ENCODE measurements at regions not wholly inside any gene's neighbourhood (a gene's known extent, or its start where the extent isn't known, plus 50 kb on each side); places are given as distances from the start of the nearest gene placed in this dataset.

DNA sequence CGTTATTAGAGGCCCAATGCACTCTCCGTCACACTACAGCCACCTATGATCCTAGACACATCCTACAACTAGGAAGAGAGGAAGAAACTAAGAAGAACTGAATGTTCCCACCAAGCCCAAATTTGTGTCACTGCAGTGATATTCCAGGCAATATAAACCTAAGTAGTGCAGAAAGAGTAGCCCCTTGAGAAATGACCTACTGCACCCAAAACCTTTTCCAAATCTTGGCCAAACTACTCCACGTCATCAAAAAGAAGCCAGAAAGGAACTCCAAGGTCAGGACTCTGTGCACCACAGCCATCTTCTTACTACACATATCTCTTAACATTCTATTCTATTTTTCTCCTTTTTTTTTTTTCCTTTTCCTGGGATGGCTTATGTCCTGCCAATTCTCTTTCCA is 60.2 kb downstream of the ADAMTS1 start:
- no peaks in the 10 kb centered on the region for H3K9me3 ChIP-seq (ENCODE audit: control insufficient read depth, insufficient read depth, low read length)
- no peaks in the 10 kb centered on the region for H3K27me3 ChIP-seq (ENCODE audit: control insufficient read depth, insufficient read depth, low read length)
- no peak overlapping the region for H3K27ac ChIP-seq (ENCODE audit: low read depth, low read length)
- no peaks in the 10 kb centered on the region for H3K4me1 ChIP-seq (ENCODE audit: control insufficient read depth, insufficient read depth, low read length)
- H3K4me3 ChIP-seq (ENCODE audit: low read depth, low read length) = no peak overlapping the region
- no peak overlapping the region for H3K9ac ChIP-seq (ENCODE audit: low read depth, low read length)
- H3K36me3 ChIP-seq (ENCODE audit: control insufficient read depth, insufficient read depth, low read length) = no peaks in the 10 kb centered on the region

DNA sequence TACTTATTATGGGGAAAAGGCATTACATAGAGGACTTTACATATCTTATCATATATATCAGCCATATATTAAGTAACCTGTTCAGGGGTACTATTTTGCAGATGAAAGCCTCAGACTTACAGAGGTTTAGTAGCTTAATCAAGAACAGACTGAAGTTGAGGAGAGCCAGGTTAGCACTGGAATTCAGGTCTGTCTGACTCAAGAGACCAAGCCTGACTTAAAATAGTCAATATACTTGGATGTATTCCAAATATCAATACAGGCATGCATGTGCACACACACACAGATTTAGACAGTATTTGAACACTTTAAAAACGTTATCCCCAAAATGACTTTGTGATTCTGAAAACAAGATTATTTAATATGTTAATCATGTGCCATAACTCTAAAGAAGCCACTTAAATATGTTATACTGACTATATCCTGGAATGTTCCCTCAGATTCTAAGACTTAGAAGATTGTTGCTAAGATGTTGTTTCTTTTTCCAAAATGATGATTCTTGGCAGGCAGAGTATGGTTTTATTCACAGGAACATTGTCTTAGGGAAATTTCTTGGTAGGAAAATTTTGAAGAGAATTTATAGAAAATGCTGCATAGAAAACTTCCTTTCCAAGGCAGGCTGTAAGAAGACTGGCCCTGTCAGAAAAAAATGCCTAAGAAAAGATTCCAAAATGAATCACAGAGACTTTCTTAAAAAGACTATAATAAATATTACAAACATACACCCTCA is 61.6 kb downstream of the ADAMTS1 start:
- Histone ChIP-seq H3K27me3 (ENCODE audit: control insufficient read depth, insufficient read depth, low read length) (no peaks in the 10 kb centered on the region), H3K4me3 (ENCODE audit: low read depth, low read length) (no peak overlapping the region), H3K27ac (ENCODE audit: low read depth, low read length) (no peak overlapping the region), H3K9ac (ENCODE audit: low read depth, low read length) (no peak overlapping the region), H3K36me3 (ENCODE audit: control insufficient read depth, insufficient read depth, low read length) (no peaks in the 10 kb centered on the region), H3K9me3 (ENCODE audit: control insufficient read depth, insufficient read depth, low read length) (no peaks in the 10 kb centered on the region), H3K4me1 (ENCODE audit: control insufficient read depth, insufficient read depth, low read length) (no peaks in the 10 kb centered on the region)

DNA sequence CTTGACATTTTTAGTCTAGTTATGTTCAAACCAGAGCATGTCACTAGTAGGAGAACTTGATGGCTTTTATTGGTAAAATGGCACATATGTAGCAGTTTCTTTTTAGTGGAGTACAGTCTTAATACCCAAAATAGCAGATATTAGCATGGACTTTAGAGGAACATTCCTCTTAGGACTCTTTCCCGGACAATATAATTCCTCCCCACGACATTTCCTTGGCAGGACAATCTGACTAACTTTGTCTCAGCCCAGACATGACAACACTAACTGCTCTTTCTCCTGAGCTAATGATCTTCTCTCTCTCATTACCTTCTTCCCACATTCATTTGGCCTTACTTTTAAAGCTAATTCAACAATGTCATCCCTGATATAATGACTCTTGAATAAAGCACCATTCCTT is 62.5 kb downstream of the ADAMTS1 start:
- no peaks in the 10 kb centered on the region for H3K4me1 ChIP-seq (ENCODE audit: control insufficient read depth, insufficient read depth, low read length)
- H3K4me3 ChIP-seq (ENCODE audit: low read depth, low read length) = no peak overlapping the region
- H3K9ac ChIP-seq (ENCODE audit: low read depth, low read length) = no peak overlapping the region
- no peaks in the 10 kb centered on the region for H3K9me3 ChIP-seq (ENCODE audit: control insufficient read depth, insufficient read depth, low read length)
- no peaks in the 10 kb centered on the region for H3K36me3 ChIP-seq (ENCODE audit: control insufficient read depth, insufficient read depth, low read length)
- H3K27ac ChIP-seq (ENCODE audit: low read depth, low read length) = no peak overlapping the region
- H3K27me3 ChIP-seq (ENCODE audit: control insufficient read depth, insufficient read depth, low read length) = no peaks in the 10 kb centered on the region

DNA sequence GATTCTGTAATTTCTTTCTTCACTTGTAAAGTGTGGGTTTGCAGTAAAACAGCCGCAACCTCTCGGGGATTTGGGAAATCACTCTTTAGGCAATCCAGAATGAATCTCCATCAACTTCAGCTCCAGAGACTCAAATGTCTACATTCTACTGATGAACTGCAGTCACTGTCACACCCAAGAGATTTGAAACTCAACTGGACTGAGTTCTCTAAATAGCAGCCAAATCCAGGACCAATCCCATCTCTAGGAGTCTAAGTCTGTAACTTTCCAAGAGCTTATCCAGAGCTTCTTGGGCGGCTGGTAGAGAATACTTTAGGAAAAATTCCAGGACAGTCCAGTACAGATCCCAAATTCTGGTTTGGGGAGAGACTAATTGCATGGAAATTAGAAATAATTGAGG is 62.9 kb downstream of the ADAMTS1 start:
- no peak overlapping the region for H3K9ac ChIP-seq (ENCODE audit: low read depth, low read length)
- H3K36me3 ChIP-seq (ENCODE audit: control insufficient read depth, insufficient read depth, low read length) = no peaks in the 10 kb centered on the region
- H3K4me1 ChIP-seq (ENCODE audit: control insufficient read depth, insufficient read depth, low read length) = no peaks in the 10 kb centered on the region
- H3K9me3 ChIP-seq (ENCODE audit: control insufficient read depth, insufficient read depth, low read length) = no peaks in the 10 kb centered on the region
- no peak overlapping the region for H3K27ac ChIP-seq (ENCODE audit: low read depth, low read length)
- H3K27me3 ChIP-seq (ENCODE audit: control insufficient read depth, insufficient read depth, low read length) = no peaks in the 10 kb centered on the region
- H3K4me3 ChIP-seq (ENCODE audit: low read depth, low read length) = no peak overlapping the region

DNA sequence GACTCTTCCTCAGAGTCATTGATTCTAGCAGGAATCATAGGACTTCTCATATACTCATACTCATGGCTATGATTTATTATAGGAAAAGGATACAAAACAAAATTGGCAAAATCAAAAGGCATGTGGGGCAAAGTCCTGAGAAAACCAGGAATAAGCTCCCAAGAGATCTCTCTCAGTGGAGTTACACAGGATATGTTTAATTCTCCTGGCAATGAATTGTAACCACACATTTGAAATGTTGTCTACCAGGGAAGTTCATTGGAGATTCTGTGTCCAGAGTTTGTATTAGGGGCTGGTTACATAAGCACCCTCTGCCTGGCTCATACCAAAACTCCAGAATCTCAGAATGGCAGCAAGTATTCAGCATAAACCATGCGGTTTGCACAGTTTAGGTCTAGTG is 63.9 kb downstream of the ADAMTS1 start:
- no peak overlapping the region for H3K27ac ChIP-seq (ENCODE audit: low read depth, low read length)
- no peaks in the 10 kb centered on the region for H3K4me1 ChIP-seq (ENCODE audit: control insufficient read depth, insufficient read depth, low read length)
- H3K9ac ChIP-seq (ENCODE audit: low read depth, low read length) = no peak overlapping the region
- H3K36me3 ChIP-seq (ENCODE audit: control insufficient read depth, insufficient read depth, low read length) = no peaks in the 10 kb centered on the region
- H3K9me3 ChIP-seq (ENCODE audit: control insufficient read depth, insufficient read depth, low read length) = no peaks in the 10 kb centered on the region
- H3K4me3 ChIP-seq (ENCODE audit: low read depth, low read length) = no peak overlapping the region
- no peaks in the 10 kb centered on the region for H3K27me3 ChIP-seq (ENCODE audit: control insufficient read depth, insufficient read depth, low read length)

DNA sequence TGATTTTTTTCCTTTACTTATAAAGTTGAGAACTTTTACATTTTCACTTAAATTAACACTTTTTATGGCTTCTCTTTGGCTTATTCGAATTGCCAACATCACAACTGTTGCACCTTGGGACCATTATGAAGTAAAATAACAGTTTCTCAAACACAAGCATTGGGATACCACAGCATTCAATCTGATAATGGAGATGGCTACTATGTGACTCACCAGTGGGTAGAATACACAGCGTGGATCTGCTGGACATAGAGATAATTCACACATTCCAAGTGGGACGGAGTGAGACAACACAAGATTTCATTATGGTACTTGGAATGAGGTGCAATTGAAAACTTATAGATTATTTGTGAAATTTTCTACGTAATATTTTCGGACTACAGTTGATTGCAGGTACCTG is 68.0 kb downstream of the ADAMTS1 start:
- H3K9me3 ChIP-seq (ENCODE audit: control insufficient read depth, insufficient read depth, low read length) = no peaks in the 10 kb centered on the region
- no peak overlapping the region for H3K9ac ChIP-seq (ENCODE audit: low read depth, low read length)
- H3K27ac ChIP-seq (ENCODE audit: low read depth, low read length) = no peak overlapping the region
- no peak overlapping the region for H3K4me3 ChIP-seq (ENCODE audit: low read depth, low read length)
- no peaks in the 10 kb centered on the region for H3K36me3 ChIP-seq (ENCODE audit: control insufficient read depth, insufficient read depth, low read length)
- peaks cover 5% of the 10 kb centered on the region; the same call in 1 of the 2 replicates for H3K4me1 ChIP-seq (ENCODE audit: control insufficient read depth, insufficient read depth, low read length)
- no peaks in the 10 kb centered on the region for H3K27me3 ChIP-seq (ENCODE audit: control insufficient read depth, insufficient read depth, low read length)

DNA sequence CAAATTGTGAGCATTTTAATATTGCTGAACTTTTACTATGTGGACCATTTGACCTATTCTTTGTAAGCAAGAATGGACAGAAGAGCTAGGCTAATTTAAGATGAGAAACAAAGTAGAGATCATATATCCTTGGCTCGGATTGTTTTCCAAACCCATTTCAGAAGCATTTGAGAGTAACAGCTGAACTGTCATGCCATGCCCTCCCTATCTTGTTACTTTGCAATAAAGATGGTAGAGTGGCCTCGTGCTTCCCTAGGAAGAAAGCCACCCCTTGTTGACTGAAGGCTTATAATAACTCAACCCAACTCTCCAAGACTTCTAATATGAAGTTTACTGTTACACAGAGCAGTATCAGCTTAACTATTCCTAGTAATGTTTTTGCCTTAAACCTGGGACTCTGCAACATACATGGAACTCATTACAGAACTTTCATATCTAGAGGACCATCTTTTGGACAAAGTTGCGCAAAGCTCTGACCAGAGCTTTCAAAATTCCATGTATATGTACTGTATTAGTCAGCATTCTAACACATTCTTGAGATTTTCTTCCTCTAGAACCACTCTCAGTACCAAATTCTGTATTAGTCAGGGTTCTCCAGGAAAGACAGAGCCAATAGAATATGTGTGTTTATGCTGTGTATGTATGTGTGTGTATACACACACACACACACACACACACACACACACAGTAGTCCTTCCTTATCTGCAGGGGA is 68.7 kb downstream of the ADAMTS1 start:
- H3K4me1 ChIP-seq (ENCODE audit: control insufficient read depth, insufficient read depth, low read length) = peaks cover 5% of the 10 kb centered on the region; the same call in 1 of the 2 replicates
- no peak overlapping the region for H3K9ac ChIP-seq (ENCODE audit: low read depth, low read length)
- no peak overlapping the region for H3K27ac ChIP-seq (ENCODE audit: low read depth, low read length)
- H3K9me3 ChIP-seq (ENCODE audit: control insufficient read depth, insufficient read depth, low read length) = no peaks in the 10 kb centered on the region
- no peaks in the 10 kb centered on the region for H3K27me3 ChIP-seq (ENCODE audit: control insufficient read depth, insufficient read depth, low read length)
- no peak overlapping the region for H3K4me3 ChIP-seq (ENCODE audit: low read depth, low read length)
- no peaks in the 10 kb centered on the region for H3K36me3 ChIP-seq (ENCODE audit: control insufficient read depth, insufficient read depth, low read length)

- no peaks in the 10 kb centered on the region for H3K36me3 ChIP-seq (ENCODE audit: control insufficient read depth, insufficient read depth, low read length)
- no peaks in the 10 kb centered on the region for H3K27me3 ChIP-seq (ENCODE audit: control insufficient read depth, insufficient read depth, low read length)
- H3K4me1 ChIP-seq (ENCODE audit: control insufficient read depth, insufficient read depth, low read length) = peaks cover 5% of the 10 kb centered on the region; the same call in 1 of the 2 replicates
- no peak overlapping the region for H3K27ac ChIP-seq (ENCODE audit: low read depth, low read length)
- no peak overlapping the region for H3K4me3 ChIP-seq (ENCODE audit: low read depth, low read length)
- no peaks in the 10 kb centered on the region for H3K9me3 ChIP-seq (ENCODE audit: control insufficient read depth, insufficient read depth, low read length)
- H3K9ac ChIP-seq (ENCODE audit: low read depth, low read length) = no peak overlapping the region
Observed at GRCh38 chr21:26773058-26773457, 72.2 kb downstream of the ADAMTS1 start.

GRCh38 chr21:26769613-26770188 is 75.5 kb downstream of the ADAMTS1 start:
- H3K9ac ChIP-seq (ENCODE audit: low read depth, low read length) = no peak overlapping the region
- H3K27me3 ChIP-seq (ENCODE audit: control insufficient read depth, insufficient read depth, low read length) = no peaks in the 10 kb centered on the region
- H3K27ac ChIP-seq (ENCODE audit: low read depth, low read length) = no peak overlapping the region
- H3K4me1 ChIP-seq (ENCODE audit: control insufficient read depth, insufficient read depth, low read length) = peaks cover 5% of the 10 kb centered on the region; the same call in 1 of the 2 replicates
- no peaks in the 10 kb centered on the region for H3K36me3 ChIP-seq (ENCODE audit: control insufficient read depth, insufficient read depth, low read length)
- H3K9me3 ChIP-seq (ENCODE audit: control insufficient read depth, insufficient read depth, low read length) = no peaks in the 10 kb centered on the region
- H3K4me3 ChIP-seq (ENCODE audit: low read depth, low read length) = no peak overlapping the region

GRCh38 chr21:26766826-26767325 is 78.3 kb downstream of the ADAMTS1 start:
- Histone ChIP-seq H3K4me1 (ENCODE audit: control insufficient read depth, insufficient read depth, low read length) (no peaks in the 10 kb centered on the region), H3K9ac (ENCODE audit: low read depth, low read length) (no peak overlapping the region), H3K4me3 (ENCODE audit: low read depth, low read length) (no peak overlapping the region), H3K27me3 (ENCODE audit: control insufficient read depth, insufficient read depth, low read length) (no peaks in the 10 kb centered on the region), H3K27ac (ENCODE audit: low read depth, low read length) (no peak overlapping the region), H3K9me3 (ENCODE audit: control insufficient read depth, insufficient read depth, low read length) (no peaks in the 10 kb centered on the region), H3K36me3 (ENCODE audit: control insufficient read depth, insufficient read depth, low read length) (no peaks in the 10 kb centered on the region)
